Activated CD8-positive, alpha-beta memory T cell treated with anti-CD3 and anti-CD28 coated beads, Interleukin-2, amount 10 ng/mL, durations not matched to agents 7 days and 5 days (primary cell): ENCODE measurements at regions not wholly inside any gene's neighbourhood (a gene's known extent, or its start where the extent isn't known, plus 50 kb on each side); places are given as distances from the start of the nearest gene placed in this dataset.

Experiments used
- ATAC-seq: fragments of 150-1000 bp; cut with Tn5 transposase; one replicate; pipeline ENCODE4 v1.10.0; 2021; ENCODE audit warnings: moderate library complexity
- CTCF ChIA-PET: fragments of 350-600 bp; sonication (Branson Sonifier 250); formaldehyde crosslinking; loops from one replicate; lab custom pipeline; 2021; ENCODE audit warnings: antibody characterized with exemption; lab: Charles Lee
- DNase-seq: peaks from one replicate; pipeline ENCODE4 v3.0.0-alpha.2; 2020
- H3K27ac Mint-ChIP-seq: one replicate; pipeline ENCODE4 v1.8.0; 2021; ENCODE audit warnings: mild to moderate bottlenecking, mixed read lengths
- H3K27me3 Mint-ChIP-seq: one replicate; pipeline ENCODE4 v1.8.0; 2021; ENCODE audit warnings: mixed read lengths
- H3K36me3 Mint-ChIP-seq: one replicate; pipeline ENCODE4 v1.8.0; 2021; ENCODE audit warnings: mild to moderate bottlenecking, mixed read lengths
- H3K4me1 Mint-ChIP-seq: one replicate; pipeline ENCODE4 v1.8.0; 2021; ENCODE audit warnings: mixed read lengths
- H3K4me3 Mint-ChIP-seq: one replicate; pipeline ENCODE4 v1.8.0; 2021; ENCODE audit warnings: mild to moderate bottlenecking, moderate library complexity, mixed read lengths
- H3K9me3 Mint-ChIP-seq: one replicate; pipeline ENCODE4 v1.8.0; 2022; ENCODE audit warnings: low read depth, mixed read lengths

GRCh38 chr15:85847031-85847430 is 52.3 kb upstream of the KLHL25 start:
- Mint-ChIP-seq H3K36me3 (no peaks in the 10 kb centered on the region), H3K27ac (no peak overlapping the region), H3K27me3 (peaks cover 37% of the 10 kb centered on the region), H3K4me1 (no peaks in the 10 kb centered on the region), H3K9me3 (no peaks in the 10 kb centered on the region), H3K4me3 (no peak overlapping the region)
- CTCF ChIA-PET: interaction anchor here (0.6 to 1.2 kb wide), 3 partner anchors 12 to 385 kb away, joined by 3 read pairs; no protein-coding TSS in a partner anchor
- DNase-seq (no peak), ATAC-seq (no peak)

GRCh38 chr15:85849946-85850345 is 55.2 kb upstream of the KLHL25 start:
- no peak overlapping the region for H3K4me3 Mint-ChIP-seq
- no peak overlapping the region for H3K27ac Mint-ChIP-seq
- peaks cover 5% of the 10 kb centered on the region for H3K4me1 Mint-ChIP-seq
- DNase-seq (no peak), ATAC-seq (no peak)
- peaks cover 39% of the 10 kb centered on the region for H3K27me3 Mint-ChIP-seq
- CTCF ChIA-PET: interaction anchor here (1.3 to 1.4 kb wide), 2 partner anchors 8 to 115 kb away, joined by 3 read pairs; no protein-coding TSS in a partner anchor
- H3K9me3 Mint-ChIP-seq: no peaks in the 10 kb centered on the region
- no peaks in the 10 kb centered on the region for H3K36me3 Mint-ChIP-seq

- H3K4me3 Mint-ChIP-seq: no peak overlapping the region
Measured at GRCh38 chr15:85852969-85853368, 58.2 kb upstream of the KLHL25 start.

GRCh38 chr15:85854345-85855097 is 59.8 kb upstream of the KLHL25 start:
- no peak overlapping the region for H3K4me3 Mint-ChIP-seq
- peak; percentile 57 for ATAC-seq

More at GRCh38 chr15:85852969-85853368, 58.2 kb upstream of the KLHL25 start:
- no peak for ATAC-seq
- DNase-seq: no peak
- Mint-ChIP-seq H3K36me3 (no peaks in the 10 kb centered on the region), H3K27me3 (peaks cover 34% of the 10 kb centered on the region), H3K27ac (no peak overlapping the region), H3K4me1 (peaks cover 6% of the 10 kb centered on the region), H3K9me3 (no peaks in the 10 kb centered on the region)
- CTCF ChIA-PET: interaction anchor here (1.8 to 3.1 kb wide), 2 partner anchors 12 to 772 kb away, joined by 4 to 13 read pairs; no protein-coding TSS in a partner anchor

GRCh38 chr15:85858586-85859375 is 64.1 kb upstream of the KLHL25 start:
- CTCF ChIA-PET: interaction anchor here (0.7 to 3.0 kb wide), 6 partner anchors 9 to 22 kb away, joined by 3 to 30 read pairs (median 3); no protein-coding TSS in a partner anchor

More at GRCh38 chr15:85854345-85855097, 59.8 kb upstream of the KLHL25 start:
- H3K9me3 Mint-ChIP-seq: no peaks in the 10 kb centered on the region
- H3K27me3 Mint-ChIP-seq: peaks cover 39% of the 10 kb centered on the region
- DNase-seq: peak; percentile 63
- CTCF ChIA-PET: interaction anchor here (0.6 to 3.1 kb wide), 6 partner anchors 13 to 887 kb away, joined by 3 to 13 read pairs (median 4); no protein-coding TSS in a partner anchor
- H3K27ac Mint-ChIP-seq: no peak overlapping the region
- no peaks in the 10 kb centered on the region for H3K36me3 Mint-ChIP-seq
- H3K4me1 Mint-ChIP-seq: peaks cover 13% of the 10 kb centered on the region

GRCh38 chr15:85859671-85860070 is 64.9 kb upstream of the KLHL25 start:
- no peak for DNase-seq
- ATAC-seq: no peak
- Mint-ChIP-seq H3K27ac (no peak overlapping the region), H3K27me3 (peaks cover 27% of the 10 kb centered on the region), H3K36me3 (no peaks in the 10 kb centered on the region), H3K4me1 (peaks cover 8% of the 10 kb centered on the region), H3K4me3 (no peak overlapping the region), H3K9me3 (no peaks in the 10 kb centered on the region)
- CTCF ChIA-PET: interaction anchor here (1.0 to 3.0 kb wide), 3 partner anchors 12 to 70 kb away, joined by 3 to 30 read pairs (median 3); no protein-coding TSS in a partner anchor

More at GRCh38 chr15:85858586-85859375, 64.1 kb upstream of the KLHL25 start:
- no peak overlapping the region for H3K27ac Mint-ChIP-seq
- peak overlapping the region; percentile 4 for H3K4me3 Mint-ChIP-seq
- no peaks in the 10 kb centered on the region for H3K36me3 Mint-ChIP-seq
- peak; percentile 85 for DNase-seq
- ATAC-seq: peak; percentile 94
- H3K9me3 Mint-ChIP-seq: no peaks in the 10 kb centered on the region
- H3K4me1 Mint-ChIP-seq: peaks cover 13% of the 10 kb centered on the region
- peaks cover 32% of the 10 kb centered on the region for H3K27me3 Mint-ChIP-seq

- H3K36me3 Mint-ChIP-seq: no peaks in the 10 kb centered on the region
Measured at GRCh38 chr15:85860394-85861161, 65.9 kb upstream of the KLHL25 start.

GRCh38 chr15:85865070-85865684 is 70.5 kb upstream of the KLHL25 start:
- no peaks in the 10 kb centered on the region for H3K9me3 Mint-ChIP-seq
- CTCF ChIA-PET: interaction anchor here (0.8 to 1.1 kb wide), 3 partner anchors 14 to 61 kb away, joined by 3 read pairs; no protein-coding TSS in a partner anchor
- no peaks in the 10 kb centered on the region for H3K36me3 Mint-ChIP-seq
- ATAC-seq: no peak
- H3K27me3 Mint-ChIP-seq: peaks cover 19% of the 10 kb centered on the region
- H3K4me3 Mint-ChIP-seq: no peak overlapping the region
- H3K27ac Mint-ChIP-seq: no peak overlapping the region
- DNase-seq: no peak
- no peaks in the 10 kb centered on the region for H3K4me1 Mint-ChIP-seq

More at GRCh38 chr15:85860394-85861161, 65.9 kb upstream of the KLHL25 start:
- H3K4me1 Mint-ChIP-seq: peaks cover 8% of the 10 kb centered on the region
- H3K4me3 Mint-ChIP-seq: no peak overlapping the region
- H3K27ac Mint-ChIP-seq: no peak overlapping the region
- H3K9me3 Mint-ChIP-seq: no peaks in the 10 kb centered on the region
- H3K27me3 Mint-ChIP-seq: peaks cover 28% of the 10 kb centered on the region
- CTCF ChIA-PET: interaction anchor here (1.2 to 3.0 kb wide), 2 partner anchors 11 to 69 kb away, joined by 3 to 30 read pairs; no protein-coding TSS in a partner anchor
- DNase-seq: no peak
- ATAC-seq: no peak

- no peak overlapping the region for H3K4me3 Mint-ChIP-seq
Measured at GRCh38 chr15:85867250-85867649, 72.5 kb upstream of the KLHL25 start.

GRCh38 chr15:85869124-85869523 is 74.4 kb upstream of the KLHL25 start:
- no peaks in the 10 kb centered on the region for H3K36me3 Mint-ChIP-seq
- H3K4me3 Mint-ChIP-seq: no peak overlapping the region
- peaks cover 23% of the 10 kb centered on the region for H3K27me3 Mint-ChIP-seq
- CTCF ChIA-PET: interaction anchor here (6.2 kb wide), 1 partner anchor 10 kb away, joined by 30 read pairs; no protein-coding TSS in a partner anchor
- DNase-seq (no peak), ATAC-seq (no peak)
- H3K4me1 Mint-ChIP-seq: peaks cover 16% of the 10 kb centered on the region
- no peak overlapping the region for H3K27ac Mint-ChIP-seq
- no peaks in the 10 kb centered on the region for H3K9me3 Mint-ChIP-seq

More at GRCh38 chr15:85867250-85867649, 72.5 kb upstream of the KLHL25 start:
- H3K36me3 Mint-ChIP-seq: no peaks in the 10 kb centered on the region
- peaks cover 19% of the 10 kb centered on the region for H3K27me3 Mint-ChIP-seq
- CTCF ChIA-PET: interaction anchor here (1.8 kb wide), 1 partner anchor 9 kb away, joined by 5 read pairs; no protein-coding TSS in a partner anchor
- H3K4me1 Mint-ChIP-seq: peaks cover 14% of the 10 kb centered on the region
- H3K27ac Mint-ChIP-seq: no peak overlapping the region
- no peaks in the 10 kb centered on the region for H3K9me3 Mint-ChIP-seq
- ATAC-seq (no peak), DNase-seq (no peak)

- no peaks in the 10 kb centered on the region for H3K36me3 Mint-ChIP-seq
- H3K27me3 Mint-ChIP-seq: peaks cover 21% of the 10 kb centered on the region
- no peak overlapping the region for H3K4me3 Mint-ChIP-seq
- H3K9me3 Mint-ChIP-seq: no peaks in the 10 kb centered on the region
- peaks cover 16% of the 10 kb centered on the region for H3K4me1 Mint-ChIP-seq
- no peak overlapping the region for H3K27ac Mint-ChIP-seq
- ATAC-seq (no peak), DNase-seq (no peak)
- CTCF ChIA-PET: interaction anchor here (0.6 to 6.2 kb wide), 2 partner anchors 12 to 1184 kb away, joined by 3 to 30 read pairs; no protein-coding TSS in a partner anchor
Measured at GRCh38 chr15:85870216-85871014, 75.7 kb upstream of the KLHL25 start.
